ENCODE measurements at regions not wholly inside any gene's neighbourhood (a gene's known extent, or its start where the extent isn't known, plus 50 kb on each side); places are given as distances from the start of the nearest gene placed in this dataset.

GRCh38 chr4:84298023-84298718 lies 200.9 kb downstream of the NKX6-1 start:
- Histone ChIP-seq H3K36me3 (ENCODE audit: low read depth) (no peaks in the 10 kb centered on the region), H3K4me2 (no peak overlapping the region), H3K4me1 (replicated peaks; ENCODE audit: insufficient read depth) (no peaks in the 10 kb centered on the region), H2AFZ (no peak overlapping the region; the same call in 1 of the 2 replicates), H3K4me3 (no peak overlapping the region), H4K20me1 (ENCODE audit: insufficient read depth) (no peaks in the 10 kb centered on the region), H3K79me2 (ENCODE audit: low read depth) (no peaks in the 10 kb centered on the region), H3F3A (ENCODE audit: insufficient read depth, low read depth) (no peaks in the 10 kb centered on the region), H3K27me3 (ENCODE audit: insufficient read depth, low read depth) (no peaks in the 10 kb centered on the region), H3K9me2 (ENCODE audit: insufficient read depth) (no peaks in the 10 kb centered on the region), H3K9me3 (ENCODE audit: insufficient read depth, low read depth) (no peaks in the 10 kb centered on the region), H3K27ac (no peak overlapping the region)
- BruUV-seq (replicated peaks): no TSS peak
- DNase-seq: no peak
- ChIA-PET CTCF (no interaction called here), POLR2A (ENCODE audit: unreplicated experiment) (no interaction called here)
- TF ChIP-seq, protein P1, sequence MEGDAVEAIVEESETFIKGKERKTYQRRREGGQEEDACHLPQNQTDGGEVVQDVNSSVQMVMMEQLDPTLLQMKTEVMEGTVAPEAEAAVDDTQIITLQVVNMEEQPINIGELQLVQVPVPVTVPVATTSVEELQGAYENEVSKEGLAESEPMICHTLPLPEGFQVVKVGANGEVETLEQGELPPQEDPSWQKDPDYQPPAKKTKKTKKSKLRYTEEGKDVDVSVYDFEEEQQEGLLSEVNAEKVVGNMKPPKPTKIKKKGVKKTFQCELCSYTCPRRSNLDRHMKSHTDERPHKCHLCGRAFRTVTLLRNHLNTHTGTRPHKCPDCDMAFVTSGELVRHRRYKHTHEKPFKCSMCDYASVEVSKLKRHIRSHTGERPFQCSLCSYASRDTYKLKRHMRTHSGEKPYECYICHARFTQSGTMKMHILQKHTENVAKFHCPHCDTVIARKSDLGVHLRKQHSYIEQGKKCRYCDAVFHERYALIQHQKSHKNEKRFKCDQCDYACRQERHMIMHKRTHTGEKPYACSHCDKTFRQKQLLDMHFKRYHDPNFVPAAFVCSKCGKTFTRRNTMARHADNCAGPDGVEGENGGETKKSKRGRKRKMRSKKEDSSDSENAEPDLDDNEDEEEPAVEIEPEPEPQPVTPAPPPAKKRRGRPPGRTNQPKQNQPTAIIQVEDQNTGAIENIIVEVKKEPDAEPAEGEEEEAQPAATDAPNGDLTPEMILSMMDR (conservative IDR thresholded peaks at IDR 0.05): no peak
- no peak for TF ChIP-seq EZH2 (IDR thresholded peaks at IDR 0.05; ENCODE audit: low read depth)
- intact Hi-C loops (cut with micrococcal nuclease; ENCODE audit: unreplicated experiment): no loop called here

DNA sequence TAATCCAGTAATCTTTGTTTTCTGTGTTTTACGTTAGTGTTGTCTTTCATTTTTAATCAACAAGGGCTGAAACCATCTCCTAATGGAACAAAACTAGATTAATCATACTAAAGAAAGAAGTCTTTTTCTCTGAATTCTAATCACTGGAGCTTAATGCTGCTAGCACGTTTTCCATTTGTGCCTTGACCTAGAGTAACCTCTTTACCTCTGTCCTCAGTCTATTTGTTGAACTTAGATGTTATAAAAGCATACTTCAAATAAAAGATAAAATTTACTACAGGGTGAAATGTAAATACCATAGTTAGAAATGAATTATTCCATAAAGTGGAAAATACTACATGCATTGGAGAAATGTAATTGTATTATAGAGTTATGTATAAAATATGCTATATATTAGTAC lies 207.1 kb downstream of the NKX6-1 start:
- POLR2A ChIA-PET (ENCODE audit: unreplicated experiment): no interaction called here
- intact Hi-C loops (cut with micrococcal nuclease; ENCODE audit: unreplicated experiment): no loop called here
- no TSS peak for BruUV-seq (replicated peaks)
- no peaks in the 10 kb centered on the region for H3K79me2 ChIP-seq (ENCODE audit: low read depth)
- no peaks in the 10 kb centered on the region for H3F3A ChIP-seq (ENCODE audit: insufficient read depth, low read depth)
- no peak for DNase-seq
- CTCF ChIA-PET: no interaction called here
- no peaks in the 10 kb centered on the region for H3K9me2 ChIP-seq (ENCODE audit: insufficient read depth)
- no peaks in the 10 kb centered on the region for H3K4me1 ChIP-seq (replicated peaks; ENCODE audit: insufficient read depth)
- no peaks in the 10 kb centered on the region for H3K36me3 ChIP-seq (ENCODE audit: low read depth)
- H4K20me1 ChIP-seq (ENCODE audit: insufficient read depth): no peaks in the 10 kb centered on the region
- H3K27me3 ChIP-seq (ENCODE audit: insufficient read depth, low read depth): no peaks in the 10 kb centered on the region
- no peak overlapping the region for H3K4me2 ChIP-seq
- no peaks in the 10 kb centered on the region for H3K9me3 ChIP-seq (ENCODE audit: insufficient read depth, low read depth)
- H3K27ac ChIP-seq: no peak overlapping the region
- TF ChIP-seq EZH2 (IDR thresholded peaks at IDR 0.05; ENCODE audit: low read depth): no peak
- TF ChIP-seq, protein P1 (conservative IDR thresholded peaks at IDR 0.05): no peak
- H2AFZ ChIP-seq: no peak overlapping the region
- no peak overlapping the region for H3K4me3 ChIP-seq

GRCh38 chr4:84286048-84286447 lies 213.0 kb downstream of the NKX6-1 start:
- intact Hi-C loops (cut with micrococcal nuclease; ENCODE audit: unreplicated experiment): no loop called here
- Histone ChIP-seq H3K79me2 (ENCODE audit: low read depth) (no peaks in the 10 kb centered on the region), H3K4me1 (replicated peaks; ENCODE audit: insufficient read depth) (no peaks in the 10 kb centered on the region), H3K36me3 (ENCODE audit: low read depth) (no peaks in the 10 kb centered on the region), H4K20me1 (ENCODE audit: insufficient read depth) (no peaks in the 10 kb centered on the region), H3K4me3 (no peak overlapping the region), H3K9me3 (ENCODE audit: insufficient read depth, low read depth) (no peaks in the 10 kb centered on the region), H3K27me3 (ENCODE audit: insufficient read depth, low read depth) (no peaks in the 10 kb centered on the region), H3K9me2 (ENCODE audit: insufficient read depth) (no peaks in the 10 kb centered on the region), H2AFZ (no peak overlapping the region), H3K4me2 (no peak overlapping the region), H3K27ac (no peak overlapping the region), H3F3A (ENCODE audit: insufficient read depth, low read depth) (no peaks in the 10 kb centered on the region)
- POLR2A ChIA-PET (ENCODE audit: unreplicated experiment): no interaction called here
- no TSS peak for BruUV-seq (replicated peaks)
- CTCF ChIA-PET: no interaction called here
- TF ChIP-seq EZH2 (IDR thresholded peaks at IDR 0.05; ENCODE audit: low read depth): no peak
- TF ChIP-seq, protein P1 (conservative IDR thresholded peaks at IDR 0.05): no peak
- DNase-seq: no peak
